PFSK-1 (cell line): ENCODE measurements at regions not wholly inside any gene's neighbourhood (a gene's known extent, or its start where the extent isn't known, plus 50 kb on each side); places are given as distances from the start of the nearest gene placed in this dataset.

ENCODE experiments used
- FOXP2 ChIP-seq: optimal IDR thresholded peaks from 2 replicates; pipeline ENCODE3; 2011; ENCODE audit warnings: borderline replicate concordance, control low read depth, inconsistent platforms; ENCODE audit not compliant: insufficient read depth; ENCODE audit errors: extremely low read length, extremely low read depth
- POLR2AphosphoS5 ChIP-seq: IDR thresholded peaks from 2 replicates; pipeline ENCODE4 v1.6.1; 2012; ENCODE audit warnings: low read depth, mild to moderate bottlenecking, control low read depth, low read length, moderate library complexity
- REST ChIP-seq, 2 experiments: IDR thresholded peaks; 2 replicates each; pipeline versions ENCODE4 v1.6.1 to v1.8.0; 2011 to 2012; ENCODE audit warnings: low read depth in 2 of 2, low read length in 2 of 2, control low read depth in 1 of 2, inconsistent platforms in 1 of 2, mild to moderate bottlenecking in 1 of 2, moderate library complexity in 1 of 2; ENCODE audit not compliant: insufficient read depth in 1 of 2
- SIN3A ChIP-seq: IDR thresholded peaks from 2 replicates; pipeline ENCODE4 v1.6.1; 2012; ENCODE audit warnings: mild to moderate bottlenecking, low read length, moderate library complexity, borderline replicate concordance; ENCODE audit not compliant: insufficient read depth
- TAF1 ChIP-seq: IDR thresholded peaks from 2 replicates; pipeline ENCODE4 v1.6.1; 2012; ENCODE audit warnings: low read length, control low read depth, borderline replicate concordance; ENCODE audit not compliant: insufficient read depth

GRCh38 chr9:91146391-91147019, 215.2 kb downstream of the AUH start:
- TF ChIP-seq TAF1 (no peak), SIN3A (no peak), POLR2AphosphoS5 (no peak), REST (IDR thresholded peaks at IDR 0.05; ENCODE audit: insufficient read depth in 1 of 2, low read depth in 2 of 2, low read length in 2 of 2) (no peak), FOXP2 (no peak)

GRCh38 chr9:91147079-91147708, 214.5 kb downstream of the AUH start:
- no peak for TF ChIP-seq SIN3A
- TF ChIP-seq FOXP2: no peak
- TF ChIP-seq POLR2AphosphoS5: no peak
- no peak for TF ChIP-seq TAF1
- TF ChIP-seq REST (IDR thresholded peaks at IDR 0.05; ENCODE audit: insufficient read depth in 1 of 2, low read depth in 2 of 2, low read length in 2 of 2): no peak

GRCh38 chr9:91148306-91148705, 213.4 kb downstream of the AUH start:
- TF ChIP-seq REST (IDR thresholded peaks at IDR 0.05; ENCODE audit: insufficient read depth in 1 of 2, low read depth in 2 of 2, low read length in 2 of 2) (no peak), FOXP2 (no peak)

GRCh38 chr9:91150273-91150997, 211.3 kb downstream of the AUH start:
- TF ChIP-seq REST (IDR thresholded peaks at IDR 0.05; ENCODE audit: insufficient read depth in 1 of 2, low read depth in 2 of 2, low read length in 2 of 2): no peak
- no peak for TF ChIP-seq SIN3A
- no peak for TF ChIP-seq FOXP2
- TF ChIP-seq POLR2AphosphoS5: no peak
- no peak for TF ChIP-seq TAF1
